Bronchial epithelial cell (primary cell): ENCODE measurements at regions not wholly inside any gene's neighbourhood (a gene's known extent, or its start where the extent isn't known, plus 50 kb on each side); places are given as distances from the start of the nearest gene placed in this dataset.
"Not testable (repeated sequence)": the region's sequence is repeated elsewhere in the genome, so short reads cannot be mapped to it uniquely, and the experiment has no call there.

Experiments
- DNase-seq: peaks from one replicate; pipeline ENCODE4 v3.0.0-alpha.2; 2010; ENCODE audit warnings: low read depth
- FAIRE-seq: peaks from 2 replicates; lab custom pipeline; 2011; peaks lifted over from hg19 to GRCh38; lab: Jason Lieb, UNC
- H3K27me3 ChIP-seq: 2 replicates; pipeline ENCODE4 v1.5.1; 2011; ENCODE audit warnings: low read length; ENCODE audit not compliant: control insufficient read depth, insufficient read depth
- H3K36me3 ChIP-seq: 2 replicates; pipeline ENCODE4 v1.5.1; 2011; ENCODE audit warnings: low read length; ENCODE audit not compliant: control insufficient read depth, insufficient read depth
- H3K4me3 ChIP-seq: 2 replicates; pipeline ENCODE4 v1.5.1; 2011; ENCODE audit warnings: mild to moderate bottlenecking, low read depth, low read length, control low read depth
- CTCF ChIP-seq: IDR thresholded peaks from 2 replicates; pipeline ENCODE4 v1.5.1; 2011; ENCODE audit warnings: mild to moderate bottlenecking, moderate library complexity, low read length, control low read depth, inconsistent platforms; ENCODE audit not compliant: insufficient read depth, severe bottlenecking

GRCh38 chr13:90891329-90891728 lies 456.2 kb upstream of the MIR17HG start:
- Histone ChIP-seq H3K4me3 (no peak overlapping the region), H3K36me3 (no peaks in the 10 kb centered on the region), H3K27me3 (no peaks in the 10 kb centered on the region)
- FAIRE-seq (no peak), DNase-seq (no peak)
- TF ChIP-seq CTCF = no peak

DNA sequence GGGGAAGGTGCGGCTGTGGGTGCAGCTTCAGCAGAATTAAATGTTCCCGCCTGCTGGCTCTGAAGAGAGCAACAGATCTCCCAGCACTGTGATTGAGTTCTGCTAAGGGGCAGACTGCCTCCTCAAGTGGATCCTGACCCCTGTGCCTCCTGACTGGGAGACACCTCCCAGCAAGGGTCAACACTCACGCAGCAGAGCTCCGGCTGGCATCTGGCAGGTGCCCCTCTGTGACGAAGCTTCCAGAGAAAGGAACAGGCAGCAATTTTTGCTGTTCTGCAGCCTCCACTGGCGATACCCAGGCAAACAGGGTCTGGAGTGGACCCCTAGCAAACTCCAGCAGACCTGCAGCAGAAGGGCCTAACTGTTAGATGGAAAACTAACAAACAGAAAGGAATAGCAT lies 454.3 kb upstream of the MIR17HG start:
- not testable (repeated sequence) for FAIRE-seq

GRCh38 chr13:90896002-90896401 lies 451.5 kb upstream of the MIR17HG start:
- DNase-seq (no peak), FAIRE-seq (no peak)
- no peaks in the 10 kb centered on the region for H3K27me3 ChIP-seq
- no peak overlapping the region for H3K4me3 ChIP-seq
- H3K36me3 ChIP-seq = no peaks in the 10 kb centered on the region
- TF ChIP-seq CTCF = no peak

More for the DNA sequence above, 454.3 kb upstream of the MIR17HG start:
- H3K4me3 ChIP-seq, H3K36me3 ChIP-seq, DNase-seq, H3K27me3 ChIP-seq: not testable (repeated sequence)

- FAIRE-seq (no peak), DNase-seq (no peak)
- Histone ChIP-seq H3K36me3 (no peaks in the 10 kb centered on the region), H3K27me3 (no peaks in the 10 kb centered on the region), H3K4me3 (no peak overlapping the region)
- no peak for TF ChIP-seq CTCF
These were observed 448.7 kb upstream of the MIR17HG start for GRCh38 chr13:90898811-90899210.

DNA sequence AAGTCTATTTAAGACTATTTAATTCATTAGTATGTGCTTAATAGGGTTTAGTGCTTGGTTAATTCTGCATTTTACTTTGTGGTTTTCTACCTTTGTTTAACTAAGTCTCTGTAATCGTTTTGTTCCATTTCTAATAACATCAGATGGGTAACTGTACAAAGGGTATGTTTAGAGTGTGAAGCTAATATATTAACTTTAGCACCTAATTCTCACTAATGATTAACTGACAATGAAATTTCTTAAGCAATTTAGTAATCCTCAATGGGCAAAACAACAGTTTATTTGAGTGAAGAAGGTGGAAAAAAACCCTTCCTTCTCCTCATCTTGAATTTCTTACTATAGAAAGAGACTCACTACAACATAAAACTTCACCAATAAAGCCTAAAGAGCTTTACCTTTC lies 448.1 kb upstream of the MIR17HG start:
- FAIRE-seq (no peak), DNase-seq (no peak)
- H3K36me3 ChIP-seq = no peaks in the 10 kb centered on the region
- no peak for TF ChIP-seq CTCF
- H3K4me3 ChIP-seq = no peak overlapping the region
- H3K27me3 ChIP-seq = no peaks in the 10 kb centered on the region

DNA sequence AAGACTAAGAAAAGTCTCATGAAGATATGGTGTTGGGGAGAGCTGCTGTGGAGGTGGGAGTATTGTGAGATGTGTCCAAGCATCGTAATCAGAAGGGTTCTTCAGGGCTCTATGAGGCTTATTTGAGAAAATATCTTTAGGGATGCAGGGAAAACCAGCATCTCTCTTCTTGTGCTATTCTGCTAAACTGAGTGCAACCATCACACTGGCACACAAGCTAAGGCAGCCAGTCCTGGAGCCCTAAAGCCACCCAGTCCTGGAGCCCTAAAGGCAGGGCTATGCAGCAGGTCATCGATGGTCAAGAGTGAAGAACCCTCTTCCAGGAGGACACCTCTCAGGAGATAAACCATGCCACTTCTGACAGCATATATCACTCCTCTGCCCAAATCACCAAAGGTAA lies 445.2 kb upstream of the MIR17HG start:
- DNase-seq (no peak), FAIRE-seq (no peak)
- Histone ChIP-seq H3K4me3 (no peak overlapping the region), H3K36me3 (no peaks in the 10 kb centered on the region), H3K27me3 (no peaks in the 10 kb centered on the region)
- TF ChIP-seq CTCF = no peak
